ENCODE measurements at regions not wholly inside any gene's neighbourhood (a gene's known extent, or its start where the extent isn't known, plus 50 kb on each side); places are given as distances from the start of the nearest gene placed in this dataset.

DNA sequence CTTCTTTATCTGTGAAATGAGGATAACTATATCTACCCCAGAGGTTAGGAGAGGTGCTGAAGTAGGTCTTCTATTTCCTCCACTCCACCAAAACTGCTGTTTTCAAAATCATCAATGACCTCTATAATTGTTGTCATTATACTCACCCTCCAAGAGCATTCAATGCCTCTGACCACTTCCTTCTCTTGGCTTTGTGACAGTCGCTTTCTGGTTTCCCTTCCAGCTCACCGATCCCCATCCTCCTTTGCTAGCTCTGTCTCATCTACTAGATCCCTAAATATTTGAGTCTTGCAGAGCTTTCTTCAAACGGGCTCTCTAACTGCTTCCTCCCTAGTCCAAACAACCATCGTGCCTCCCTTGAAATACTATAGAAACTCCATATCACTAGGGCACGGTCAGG, 153.5 kb downstream of the RPLP1 start:
- Histone ChIP-seq H3K4me1 (ENCODE audit: control insufficient read depth in 4 of 4, insufficient read depth in 4 of 4, low read length in 3 of 4) (peaks cover 2 to 17% (median 9%) of the 10 kb centered on the region in 4 donors), H3K36me3 (ENCODE audit: control insufficient read depth in 4 of 4, insufficient read depth in 3 of 4, low read depth in 1 of 4, low read length in 3 of 4) (peaks cover 0 to 2% (median 0%) of the 10 kb centered on the region in 4 donors), H3K9me3 (ENCODE audit: control insufficient read depth in 4 of 4, low read length in 3 of 4) (no peaks in the 10 kb centered on the region), H3K9ac (ENCODE audit: low read depth in 1 of 2, low read length in 2 of 2) (no peak overlapping the region), H3K27me3 (ENCODE audit: control insufficient read depth in 4 of 4, insufficient read depth in 4 of 4, low read length in 3 of 4) (no peaks in the 10 kb centered on the region), H3K27ac (ENCODE audit: low read depth in 1 of 2, low read length in 2 of 2) (no peak overlapping the region), H3K4me3 (ENCODE audit: low read depth in 1 of 3, low read length in 3 of 3) (no peak overlapping the region)
- no peak for DNase-seq (ENCODE audit: low spot score)
- 81% methylated on average over 5 of the region's 5 CpGs for WGBS
- TF ChIP-seq NR2F2 (IDR thresholded peaks at IDR 0.05) (no peak), HNF4A (conservative IDR thresholded peaks at IDR 0.05) (no peak), SP1 (IDR thresholded peaks at IDR 0.05) (no peak), FOXA1 (IDR thresholded peaks at IDR 0.05) (no peak), FOXA2 (IDR thresholded peaks at IDR 0.05) (no peak), GABPA (IDR thresholded peaks at IDR 0.05 in 1 of 2, conservative IDR thresholded peaks at IDR 0.05 in 1 of 2) (no peak)
- TF ChIP-seq, protein P1, sequence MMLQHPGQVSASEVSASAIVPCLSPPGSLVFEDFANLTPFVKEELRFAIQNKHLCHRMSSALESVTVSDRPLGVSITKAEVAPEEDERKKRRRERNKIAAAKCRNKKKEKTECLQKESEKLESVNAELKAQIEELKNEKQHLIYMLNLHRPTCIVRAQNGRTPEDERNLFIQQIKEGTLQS (IDR thresholded peaks at IDR 0.05): no peak

DNA sequence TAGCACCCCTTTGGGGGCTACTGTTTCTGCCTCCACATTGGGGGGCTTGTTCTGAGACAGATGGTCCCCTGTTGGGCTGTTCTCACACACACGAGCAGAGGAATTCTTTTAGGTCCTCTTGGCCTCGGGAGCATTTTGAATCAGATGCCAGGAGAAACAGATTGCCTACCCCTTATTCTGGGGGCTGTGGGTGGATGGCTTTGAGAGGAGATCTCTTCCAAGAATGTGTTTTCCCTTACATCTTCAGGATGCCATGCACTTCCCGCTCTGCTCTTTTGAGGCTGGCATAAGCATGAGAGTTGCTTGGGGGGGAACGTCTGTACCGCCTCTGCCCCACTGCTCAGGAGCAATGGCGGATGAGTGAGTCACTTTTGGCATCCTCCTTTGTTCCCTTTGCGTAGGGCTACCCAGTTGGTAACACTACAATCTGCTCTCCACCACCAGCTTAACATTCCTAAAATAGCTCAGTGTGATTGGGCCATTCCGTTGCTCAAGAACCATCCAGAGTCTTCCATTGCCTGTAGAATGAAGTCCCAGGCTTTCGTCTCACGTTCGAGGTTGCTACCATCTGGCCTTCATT, 154.4 kb downstream of the RPLP1 start:
- no peaks in the 10 kb centered on the region for H3K9me3 ChIP-seq (ENCODE audit: control insufficient read depth in 4 of 4, low read length in 3 of 4)
- H3K4me1 ChIP-seq (ENCODE audit: control insufficient read depth in 4 of 4, insufficient read depth in 4 of 4, low read length in 3 of 4): peaks cover 2 to 15% (median 9%) of the 10 kb centered on the region in 4 donors
- TF ChIP-seq EGR1 (IDR thresholded peaks at IDR 0.05; ENCODE audit: low read depth in 2 of 2) (no peak), SP1 (IDR thresholded peaks at IDR 0.05) (no peak)
- TF ChIP-seq, protein P2, sequence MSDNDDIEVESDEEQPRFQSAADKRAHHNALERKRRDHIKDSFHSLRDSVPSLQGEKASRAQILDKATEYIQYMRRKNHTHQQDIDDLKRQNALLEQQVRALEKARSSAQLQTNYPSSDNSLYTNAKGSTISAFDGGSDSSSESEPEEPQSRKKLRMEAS (IDR thresholded peaks at IDR 0.05): no peak
- no peaks in the 10 kb centered on the region for H3K27me3 ChIP-seq (ENCODE audit: control insufficient read depth in 4 of 4, insufficient read depth in 4 of 4, low read length in 3 of 4)
- H3K9ac ChIP-seq (ENCODE audit: low read depth in 1 of 2, low read length in 2 of 2): no peak overlapping the region
- H3K4me3 ChIP-seq (ENCODE audit: low read depth in 1 of 3, low read length in 3 of 3): no peak overlapping the region
- no peak overlapping the region for H3K27ac ChIP-seq (ENCODE audit: low read depth in 1 of 2, low read length in 2 of 2)
- H3K36me3 ChIP-seq (ENCODE audit: control insufficient read depth in 4 of 4, insufficient read depth in 3 of 4, low read depth in 1 of 4, low read length in 3 of 4): peaks cover 0 to 2% (median 0%) of the 10 kb centered on the region in 4 donors
- WGBS: 85% methylated on average over 11 of the region's 11 CpGs
- DNase-seq (ENCODE audit: low spot score): no peak

- H3K36me3 ChIP-seq (ENCODE audit: control insufficient read depth in 4 of 4, insufficient read depth in 3 of 4, low read depth in 1 of 4, low read length in 3 of 4): peaks cover 0 to 2% (median 0%) of the 10 kb centered on the region in 4 donors
- no peak overlapping the region for H3K27ac ChIP-seq (ENCODE audit: low read depth in 1 of 2, low read length in 2 of 2)
- 90% methylated on average over 4 of the region's 4 CpGs for WGBS
- no peak overlapping the region for H3K4me3 ChIP-seq (ENCODE audit: low read depth in 1 of 3, low read length in 3 of 3)
- H3K9me3 ChIP-seq (ENCODE audit: control insufficient read depth in 4 of 4, low read length in 3 of 4): no peaks in the 10 kb centered on the region
- no peaks in the 10 kb centered on the region for H3K27me3 ChIP-seq (ENCODE audit: control insufficient read depth in 4 of 4, insufficient read depth in 4 of 4, low read length in 3 of 4)
- H3K4me1 ChIP-seq (ENCODE audit: control insufficient read depth in 4 of 4, insufficient read depth in 4 of 4, low read length in 3 of 4): peaks cover 2 to 6% (median 5%) of the 10 kb centered on the region in 4 donors
- H3K9ac ChIP-seq (ENCODE audit: low read depth in 1 of 2, low read length in 2 of 2): no peak overlapping the region
- TF ChIP-seq, protein P3, sequence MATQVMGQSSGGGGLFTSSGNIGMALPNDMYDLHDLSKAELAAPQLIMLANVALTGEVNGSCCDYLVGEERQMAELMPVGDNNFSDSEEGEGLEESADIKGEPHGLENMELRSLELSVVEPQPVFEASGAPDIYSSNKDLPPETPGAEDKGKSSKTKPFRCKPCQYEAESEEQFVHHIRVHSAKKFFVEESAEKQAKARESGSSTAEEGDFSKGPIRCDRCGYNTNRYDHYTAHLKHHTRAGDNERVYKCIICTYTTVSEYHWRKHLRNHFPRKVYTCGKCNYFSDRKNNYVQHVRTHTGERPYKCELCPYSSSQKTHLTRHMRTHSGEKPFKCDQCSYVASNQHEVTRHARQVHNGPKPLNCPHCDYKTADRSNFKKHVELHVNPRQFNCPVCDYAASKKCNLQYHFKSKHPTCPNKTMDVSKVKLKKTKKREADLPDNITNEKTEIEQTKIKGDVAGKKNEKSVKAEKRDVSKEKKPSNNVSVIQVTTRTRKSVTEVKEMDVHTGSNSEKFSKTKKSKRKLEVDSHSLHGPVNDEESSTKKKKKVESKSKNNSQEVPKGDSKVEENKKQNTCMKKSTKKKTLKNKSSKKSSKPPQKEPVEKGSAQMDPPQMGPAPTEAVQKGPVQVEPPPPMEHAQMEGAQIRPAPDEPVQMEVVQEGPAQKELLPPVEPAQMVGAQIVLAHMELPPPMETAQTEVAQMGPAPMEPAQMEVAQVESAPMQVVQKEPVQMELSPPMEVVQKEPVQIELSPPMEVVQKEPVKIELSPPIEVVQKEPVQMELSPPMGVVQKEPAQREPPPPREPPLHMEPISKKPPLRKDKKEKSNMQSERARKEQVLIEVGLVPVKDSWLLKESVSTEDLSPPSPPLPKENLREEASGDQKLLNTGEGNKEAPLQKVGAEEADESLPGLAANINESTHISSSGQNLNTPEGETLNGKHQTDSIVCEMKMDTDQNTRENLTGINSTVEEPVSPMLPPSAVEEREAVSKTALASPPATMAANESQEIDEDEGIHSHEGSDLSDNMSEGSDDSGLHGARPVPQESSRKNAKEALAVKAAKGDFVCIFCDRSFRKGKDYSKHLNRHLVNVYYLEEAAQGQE (IDR thresholded peaks at IDR 0.05): no peak
- no peak for TF ChIP-seq EGR1 (IDR thresholded peaks at IDR 0.05; ENCODE audit: low read depth in 2 of 2)
- no peak for TF ChIP-seq GABPA (IDR thresholded peaks at IDR 0.05 in 1 of 2, conservative IDR thresholded peaks at IDR 0.05 in 1 of 2)
- no peak for TF ChIP-seq RAD21 (IDR thresholded peaks at IDR 0.05)
- no peak for TF ChIP-seq SP1 (IDR thresholded peaks at IDR 0.05)
- DNase-seq (ENCODE audit: low spot score): no peak
Measured at GRCh38 chr15:69608661-69609060, 156.0 kb downstream of the RPLP1 start.

All from liver (tissue), 7 donors.